Liver (tissue), 8 donors: ENCODE measurements at regions not wholly inside any gene's neighbourhood (a gene's known extent, or its start where the extent isn't known, plus 50 kb on each side); places are given as distances from the start of the nearest gene placed in this dataset.

Experiments used
- DNase-seq: peaks from one replicate; pipeline ENCODE4 v3.0.0-alpha.2; 2017; ENCODE audit warnings: low spot score
- H3K27ac ChIP-seq, 2 donors: one replicate each; pipeline ENCODE4 v1.7.0; 2013; ENCODE audit warnings: inconsistent platforms in 2 of 2, low read length in 2 of 2, control low read depth in 1 of 2, low read depth in 1 of 2, mild to moderate bottlenecking in 1 of 2
- H3K27me3 ChIP-seq, 4 donors: one replicate each; pipeline versions ENCODE4 v1.6.1 to v1.7.0; 2013; ENCODE audit warnings: low read length in 3 of 4, inconsistent platforms in 1 of 4, mild to moderate bottlenecking in 1 of 4, moderate library complexity in 1 of 4; ENCODE audit not compliant: control insufficient read depth in 4 of 4, insufficient read depth in 4 of 4
- H3K36me3 ChIP-seq, 4 donors: one replicate each; pipeline versions ENCODE4 v1.6.1 to v1.7.0; 2013; ENCODE audit warnings: low read length in 3 of 4, mild to moderate bottlenecking in 3 of 4, low read depth in 1 of 4, moderate library complexity in 1 of 4; ENCODE audit not compliant: control insufficient read depth in 4 of 4, insufficient read depth in 3 of 4
- H3K4me1 ChIP-seq, 4 donors: one replicate each; pipeline versions ENCODE4 v1.6.1 to v1.7.0; 2013; ENCODE audit warnings: low read length in 3 of 4, mild to moderate bottlenecking in 3 of 4, moderate library complexity in 1 of 4; ENCODE audit not compliant: control insufficient read depth in 4 of 4, insufficient read depth in 4 of 4
- H3K4me3 ChIP-seq, 3 donors: one replicate each; pipeline versions ENCODE4 v1.6.1 to v1.7.0; 2013; ENCODE audit warnings: low read length in 3 of 3, control low read depth in 1 of 3, low read depth in 1 of 3, mild to moderate bottlenecking in 1 of 3
- H3K9ac ChIP-seq, 2 donors: one replicate each; pipeline ENCODE4 v1.7.0; 2013; ENCODE audit warnings: low read length in 2 of 2, mild to moderate bottlenecking in 2 of 2, moderate library complexity in 2 of 2, control low read depth in 1 of 2, low read depth in 1 of 2
- H3K9me3 ChIP-seq, 4 donors: one replicate each; pipeline versions ENCODE4 v1.6.1 to v1.7.0; 2013; ENCODE audit warnings: low read length in 3 of 4; ENCODE audit not compliant: control insufficient read depth in 4 of 4
- ATF3 ChIP-seq: IDR thresholded peaks from 2 replicates; pipeline ENCODE4 v1.6.1; 2016; ENCODE audit warnings: antibody characterized with exemption
- CTCF ChIP-seq: fragments of 150-350 bp; IDR thresholded peaks from 2 replicates; pipeline ENCODE4 v1.5.1; 2017; ENCODE audit warnings: improper control_type of control experiment, low read depth, low read length; ENCODE audit not compliant: missing input control
- EGR1 ChIP-seq, 2 donors: IDR thresholded peaks; 2 replicates each; pipeline ENCODE4 v1.6.1; 2016 to 2018; ENCODE audit warnings: antibody characterized with exemption in 2 of 2, low read depth in 2 of 2
- FOXA1 ChIP-seq: IDR thresholded peaks from 2 replicates; pipeline ENCODE4 v1.6.1; 2016; ENCODE audit warnings: antibody characterized with exemption
- GABPA ChIP-seq, 2 donors: IDR thresholded peaks in 1 of 2; conservative IDR thresholded peaks in 1 of 2; 2 replicates each; pipeline ENCODE4 v1.6.1; 2016; ENCODE audit warnings: antibody characterized with exemption in 2 of 2, mild to moderate bottlenecking in 1 of 2, moderate library complexity in 1 of 2
- HNF4A ChIP-seq, 2 donors: conservative IDR thresholded peaks; 2 replicates each; pipeline ENCODE4 v1.6.1; 2016; ENCODE audit warnings: antibody characterized with exemption in 2 of 2, mild to moderate bottlenecking in 2 of 2
- JUND ChIP-seq, 2 donors: IDR thresholded peaks; 2 replicates each; pipeline ENCODE4 v1.6.1; 2016; ENCODE audit warnings: antibody characterized with exemption in 2 of 2
- RXRA ChIP-seq, 2 donors: IDR thresholded peaks; 2 replicates each; pipeline ENCODE4 v1.6.1; 2017 to 2018; ENCODE audit warnings: antibody characterized with exemption in 2 of 2, mild to moderate bottlenecking in 1 of 2
- TAF1 ChIP-seq: conservative IDR thresholded peaks from 2 replicates; pipeline ENCODE4 v1.6.1; 2016; ENCODE audit warnings: antibody characterized with exemption, mild to moderate bottlenecking
- YY1 ChIP-seq: IDR thresholded peaks from 2 replicates; pipeline ENCODE4 v1.6.1; 2016; ENCODE audit warnings: antibody characterized with exemption, mild to moderate bottlenecking
- ZBTB33 ChIP-seq: IDR thresholded peaks from 2 replicates; pipeline ENCODE4 v1.6.1; 2016; ENCODE audit warnings: antibody characterized with exemption
- WGBS: extraction: QIAGEN DNeasy Blood & Tissue Kit; methylation state at CpG from one replicate; pipeline ENCODE4 v1.1.7; 2013; 5-methylcytosine and 5-hydroxymethylcytosine counted together
- TF ChIP-seq, protein P1 (sequence below): IDR thresholded peaks from 2 replicates; pipeline ENCODE4 v1.6.1; 2016; ENCODE audit warnings: antibody characterized with exemption
- TF ChIP-seq, protein P2 (sequence below): IDR thresholded peaks from 2 replicates; pipeline ENCODE4 v1.6.1; 2016; ENCODE audit warnings: antibody characterized with exemption, mild to moderate bottlenecking
- donor health status: healthy.
- donor health status: healthy.
- donor health status: healthy.
- donor health status: healthy.
- donor health status: healthy.

DNA sequence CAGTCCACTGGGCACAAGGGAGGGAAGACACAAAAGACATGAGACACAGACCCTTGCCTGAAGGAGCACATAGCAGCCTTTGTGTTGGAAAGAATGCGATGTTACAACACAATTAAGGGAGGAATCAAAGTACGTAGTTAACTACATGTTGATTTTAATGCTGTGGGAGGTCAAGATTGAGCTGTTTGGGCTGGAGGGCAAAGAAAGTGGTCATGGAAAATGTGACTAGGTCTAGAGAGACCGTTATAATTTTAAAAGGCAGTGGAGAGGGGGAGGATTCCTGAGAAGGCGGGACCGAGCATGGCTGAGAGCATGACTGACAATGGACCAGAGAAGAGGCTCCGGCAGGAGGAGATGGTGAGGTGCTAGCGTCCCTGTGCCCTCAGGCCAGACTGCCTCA, 111.8 kb upstream of the ATP1A1 start (continued):
- TF ChIP-seq, protein P1, sequence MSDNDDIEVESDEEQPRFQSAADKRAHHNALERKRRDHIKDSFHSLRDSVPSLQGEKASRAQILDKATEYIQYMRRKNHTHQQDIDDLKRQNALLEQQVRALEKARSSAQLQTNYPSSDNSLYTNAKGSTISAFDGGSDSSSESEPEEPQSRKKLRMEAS: no peak
- TF ChIP-seq GABPA (IDR thresholded peaks at IDR 0.05 in 1 of 2, conservative IDR thresholded peaks at IDR 0.05 in 1 of 2) (no peak), YY1 (no peak), RXRA (IDR thresholded peaks at IDR 0.05) (peak in 1 of 2 donors; percentile 14), CTCF (no peak), EGR1 (IDR thresholded peaks at IDR 0.05; ENCODE audit: low read depth in 2 of 2) (no peak)

- Histone ChIP-seq H3K4me1 (peaks cover 0 to 12% (median 1%) of the 10 kb centered on the region in 4 donors), H3K4me3 (no peak overlapping the region), H3K27me3 (no peaks in the 10 kb centered on the region), H3K9me3 (no peaks in the 10 kb centered on the region), H3K36me3 (no peaks in the 10 kb centered on the region), H3K27ac (no peak overlapping the region), H3K9ac (no peak overlapping the region)
- 69% methylated on average over 8 of the region's 8 CpGs for WGBS
- TF ChIP-seq HNF4A (conservative IDR thresholded peaks at IDR 0.05): no peak
- no peak for TF ChIP-seq ATF3
- TF ChIP-seq YY1: no peak
- TF ChIP-seq GABPA (IDR thresholded peaks at IDR 0.05 in 1 of 2, conservative IDR thresholded peaks at IDR 0.05 in 1 of 2): no peak
- no peak for TF ChIP-seq ZBTB33
- TF ChIP-seq, protein P1: no peak
- no peak for TF ChIP-seq FOXA1
- TF ChIP-seq CTCF: no peak
- TF ChIP-seq TAF1: no peak
- TF ChIP-seq, protein P2, sequence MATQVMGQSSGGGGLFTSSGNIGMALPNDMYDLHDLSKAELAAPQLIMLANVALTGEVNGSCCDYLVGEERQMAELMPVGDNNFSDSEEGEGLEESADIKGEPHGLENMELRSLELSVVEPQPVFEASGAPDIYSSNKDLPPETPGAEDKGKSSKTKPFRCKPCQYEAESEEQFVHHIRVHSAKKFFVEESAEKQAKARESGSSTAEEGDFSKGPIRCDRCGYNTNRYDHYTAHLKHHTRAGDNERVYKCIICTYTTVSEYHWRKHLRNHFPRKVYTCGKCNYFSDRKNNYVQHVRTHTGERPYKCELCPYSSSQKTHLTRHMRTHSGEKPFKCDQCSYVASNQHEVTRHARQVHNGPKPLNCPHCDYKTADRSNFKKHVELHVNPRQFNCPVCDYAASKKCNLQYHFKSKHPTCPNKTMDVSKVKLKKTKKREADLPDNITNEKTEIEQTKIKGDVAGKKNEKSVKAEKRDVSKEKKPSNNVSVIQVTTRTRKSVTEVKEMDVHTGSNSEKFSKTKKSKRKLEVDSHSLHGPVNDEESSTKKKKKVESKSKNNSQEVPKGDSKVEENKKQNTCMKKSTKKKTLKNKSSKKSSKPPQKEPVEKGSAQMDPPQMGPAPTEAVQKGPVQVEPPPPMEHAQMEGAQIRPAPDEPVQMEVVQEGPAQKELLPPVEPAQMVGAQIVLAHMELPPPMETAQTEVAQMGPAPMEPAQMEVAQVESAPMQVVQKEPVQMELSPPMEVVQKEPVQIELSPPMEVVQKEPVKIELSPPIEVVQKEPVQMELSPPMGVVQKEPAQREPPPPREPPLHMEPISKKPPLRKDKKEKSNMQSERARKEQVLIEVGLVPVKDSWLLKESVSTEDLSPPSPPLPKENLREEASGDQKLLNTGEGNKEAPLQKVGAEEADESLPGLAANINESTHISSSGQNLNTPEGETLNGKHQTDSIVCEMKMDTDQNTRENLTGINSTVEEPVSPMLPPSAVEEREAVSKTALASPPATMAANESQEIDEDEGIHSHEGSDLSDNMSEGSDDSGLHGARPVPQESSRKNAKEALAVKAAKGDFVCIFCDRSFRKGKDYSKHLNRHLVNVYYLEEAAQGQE: no peak
- TF ChIP-seq JUND (IDR thresholded peaks at IDR 0.05): no peak
- no peak for DNase-seq
Observed at GRCh38 chr1:116262207-116262994, 110.6 kb upstream of the ATP1A1 start.
